Activated T-helper 1 cell treated with anti-CD3 and anti-CD28 coated beads, Interleukin-12 subunit alpha, Interleukin-12 subunit beta, Interleukin-2, Interleukin-4 antibody, amounts not matched to agents 30 ng/mL and 10 ng/mL and 1 ng/mL, durations not matched to agents 14 hours and 24 hours and 36 hours (primary cell): ENCODE measurements at regions not wholly inside any gene's neighbourhood (a gene's known extent, or its start where the extent isn't known, plus 50 kb on each side); places are given as distances from the start of the nearest gene placed in this dataset.

Experiments
- DNase-seq: peaks from one replicate; pipeline ENCODE4 v3.0.0; 2021; ENCODE audit warnings: low spot score
- H3K27ac Mint-ChIP-seq: one replicate; pipeline ENCODE4 v1.8.0; 2021; ENCODE audit warnings: mild to moderate bottlenecking, mixed read lengths
- H3K27me3 Mint-ChIP-seq: one replicate; pipeline ENCODE4 v1.8.0; 2022; ENCODE audit warnings: mild to moderate bottlenecking, moderate library complexity, mixed read lengths; ENCODE audit not compliant: insufficient read depth
- H3K36me3 Mint-ChIP-seq: one replicate; pipeline ENCODE4 v1.8.0; 2021; ENCODE audit warnings: low read depth, mixed read lengths
- H3K4me1 Mint-ChIP-seq: one replicate; pipeline ENCODE4 v1.8.0; 2021; ENCODE audit warnings: low read depth, mixed read lengths
- H3K4me3 Mint-ChIP-seq: one replicate; pipeline ENCODE4 v1.8.0; 2021; ENCODE audit warnings: mild to moderate bottlenecking, moderate library complexity, mixed read lengths
- H3K9me3 Mint-ChIP-seq: one replicate; pipeline ENCODE4 v1.8.0; 2021; ENCODE audit warnings: mixed read lengths
- intact Hi-C: fragments of 100-400 bp; cut with micrococcal nuclease; formaldehyde crosslinking; loops from one replicate; pipeline ENCODE4 v1.15.1; 2024

GRCh38 chr5:34585601-34586104 lies 70.5 kb upstream of the RAI14 start:
- intact Hi-C loops: no loop called here
- H3K27ac Mint-ChIP-seq: no peak overlapping the region
- no peaks in the 10 kb centered on the region for H3K36me3 Mint-ChIP-seq
- DNase-seq: no peak
- H3K4me1 Mint-ChIP-seq: peaks cover 7% of the 10 kb centered on the region
- H3K4me3 Mint-ChIP-seq: no peak overlapping the region
- no peaks in the 10 kb centered on the region for H3K9me3 Mint-ChIP-seq
- H3K27me3 Mint-ChIP-seq: peaks cover 2% of the 10 kb centered on the region

- intact Hi-C loops: no loop called here
- Mint-ChIP-seq H3K36me3 (no peaks in the 10 kb centered on the region), H3K27me3 (peaks cover 2% of the 10 kb centered on the region), H3K27ac (no peak overlapping the region), H3K4me1 (peaks cover 7% of the 10 kb centered on the region), H3K9me3 (no peaks in the 10 kb centered on the region), H3K4me3 (no peak overlapping the region)
- DNase-seq: no peak
Measured at GRCh38 chr5:34586117-34586885, 69.8 kb upstream of the RAI14 start.

- Mint-ChIP-seq H3K4me1 (peaks cover 7% of the 10 kb centered on the region), H3K9me3 (no peaks in the 10 kb centered on the region), H3K4me3 (no peak overlapping the region), H3K27ac (no peak overlapping the region), H3K27me3 (peaks cover 2% of the 10 kb centered on the region), H3K36me3 (no peaks in the 10 kb centered on the region)
- DNase-seq: no peak
- intact Hi-C loops: no loop called here
Measured at GRCh38 chr5:34587355-34588241, 68.5 kb upstream of the RAI14 start.

GRCh38 chr5:34589832-34590231 lies 66.3 kb upstream of the RAI14 start:
- no peak for DNase-seq
- intact Hi-C loops: no loop called here
- H3K4me3 Mint-ChIP-seq: no peak overlapping the region
- H3K27ac Mint-ChIP-seq: no peak overlapping the region
- peaks cover 2% of the 10 kb centered on the region for H3K27me3 Mint-ChIP-seq
- H3K36me3 Mint-ChIP-seq: no peaks in the 10 kb centered on the region
- no peaks in the 10 kb centered on the region for H3K9me3 Mint-ChIP-seq
- no peaks in the 10 kb centered on the region for H3K4me1 Mint-ChIP-seq

- Mint-ChIP-seq H3K4me3 (no peak overlapping the region), H3K9me3 (no peaks in the 10 kb centered on the region), H3K27ac (no peak overlapping the region), H3K4me1 (no peaks in the 10 kb centered on the region), H3K27me3 (peaks cover 2% of the 10 kb centered on the region), H3K36me3 (no peaks in the 10 kb centered on the region)
- intact Hi-C loops: no loop called here
- DNase-seq: no peak
Measured at GRCh38 chr5:34591723-34592122, 64.4 kb upstream of the RAI14 start.

- DNase-seq: no peak
- no peaks in the 10 kb centered on the region for H3K9me3 Mint-ChIP-seq
- H3K36me3 Mint-ChIP-seq: no peaks in the 10 kb centered on the region
- intact Hi-C loops: no loop called here
- H3K4me3 Mint-ChIP-seq: no peak overlapping the region
- H3K4me1 Mint-ChIP-seq: no peaks in the 10 kb centered on the region
- no peak overlapping the region for H3K27ac Mint-ChIP-seq
- H3K27me3 Mint-ChIP-seq: peaks cover 2% of the 10 kb centered on the region
Measured at GRCh38 chr5:34597034-34598027, 58.8 kb upstream of the RAI14 start.

- H3K4me1 Mint-ChIP-seq: no peaks in the 10 kb centered on the region
- H3K36me3 Mint-ChIP-seq: no peaks in the 10 kb centered on the region
- H3K27me3 Mint-ChIP-seq: peaks cover 2% of the 10 kb centered on the region
- H3K9me3 Mint-ChIP-seq: no peaks in the 10 kb centered on the region
- intact Hi-C loops: no loop called here
- no peak overlapping the region for H3K4me3 Mint-ChIP-seq
- H3K27ac Mint-ChIP-seq: no peak overlapping the region
- no peak for DNase-seq
Measured at GRCh38 chr5:34598177-34598794, 57.8 kb upstream of the RAI14 start.

- Mint-ChIP-seq H3K27ac (no peak overlapping the region), H3K36me3 (no peaks in the 10 kb centered on the region), H3K9me3 (no peaks in the 10 kb centered on the region), H3K4me1 (no peaks in the 10 kb centered on the region), H3K27me3 (peaks cover 2% of the 10 kb centered on the region), H3K4me3 (no peak overlapping the region)
- DNase-seq: no peak
- intact Hi-C loops: no loop called here
Measured at GRCh38 chr5:34599471-34600117, 56.5 kb upstream of the RAI14 start.

- Mint-ChIP-seq H3K4me3 (no peak overlapping the region), H3K9me3 (no peaks in the 10 kb centered on the region), H3K4me1 (no peaks in the 10 kb centered on the region), H3K27me3 (peaks cover 2% of the 10 kb centered on the region), H3K36me3 (no peaks in the 10 kb centered on the region), H3K27ac (no peak overlapping the region)
- intact Hi-C loops: no loop called here
- no peak for DNase-seq
Measured at GRCh38 chr5:34600118-34600493, 56.0 kb upstream of the RAI14 start.

GRCh38 chr5:34603378-34603777 lies 52.8 kb upstream of the RAI14 start:
- H3K36me3 Mint-ChIP-seq: no peaks in the 10 kb centered on the region
- no peak overlapping the region for H3K4me3 Mint-ChIP-seq
- intact Hi-C loops: no loop called here
- DNase-seq: no peak
- H3K27ac Mint-ChIP-seq: no peak overlapping the region
- no peaks in the 10 kb centered on the region for H3K9me3 Mint-ChIP-seq
- peaks cover 2% of the 10 kb centered on the region for H3K27me3 Mint-ChIP-seq
- H3K4me1 Mint-ChIP-seq: no peaks in the 10 kb centered on the region

- H3K36me3 Mint-ChIP-seq: no peaks in the 10 kb centered on the region
- H3K4me3 Mint-ChIP-seq: no peak overlapping the region
- H3K4me1 Mint-ChIP-seq: no peaks in the 10 kb centered on the region
- H3K27ac Mint-ChIP-seq: no peak overlapping the region
- H3K27me3 Mint-ChIP-seq: peaks cover 2% of the 10 kb centered on the region
- no peaks in the 10 kb centered on the region for H3K9me3 Mint-ChIP-seq
- no peak for DNase-seq
- intact Hi-C loops: no loop called here
Measured at GRCh38 chr5:34604119-34604675, 51.9 kb upstream of the RAI14 start.
